IMR-90 (cell line): ENCODE measurements at regions not wholly inside any gene's neighbourhood (a gene's known extent, or its start where the extent isn't known, plus 50 kb on each side); places are given as distances from the start of the nearest gene placed in this dataset.

Source experiments
- ATAC-seq: fragments of 200-7000 bp; cut with Tn5 transposase; 2 replicates; pipeline ENCODE4 v1.9.1; 2020; ENCODE audit warnings: low read depth, mild to moderate bottlenecking, moderate library complexity
- BruUV-seq: library from RNA; stranded (reverse); fragments of 400-500 nt; replicated peaks from 2 replicates; lab custom pipeline; 2021; lab: Mats Ljungman, UMichigan
- CTCF ChIA-PET: fragments of 300-600 bp; formaldehyde crosslinking; extraction: SDS; loops from one replicate; lab custom pipeline; 2021; ENCODE audit warnings: antibody characterized with exemption; lab: Yijun Ruan, JAX
- POLR2A ChIA-PET: fragments of 300-600 bp; sonication (Branson Sonifier 250); formaldehyde crosslinking; loops from one replicate; lab custom pipeline; 2022; ENCODE audit warnings: antibody characterized with exemption; ENCODE audit not compliant: unreplicated experiment; lab: Charles Lee
- DNase-seq: peaks from one replicate; pipeline ENCODE4 v3.0.0; 2013
- H2AFZ ChIP-seq: replicated peaks from 2 replicates; pipeline ENCODE3; 2013; ENCODE audit warnings: low read length, mild to moderate bottlenecking; ENCODE audit not compliant: poor library complexity
- H2AK5ac ChIP-seq: 2 replicates; pipeline ENCODE4 v1.6.1; 2013; ENCODE audit warnings: low read depth, low read length, inconsistent platforms
- H2AK9ac ChIP-seq: replicated peaks from 2 replicates; pipeline ENCODE3; 2013; ENCODE audit warnings: mild to moderate bottlenecking, low read depth, low read length, moderate library complexity; ENCODE audit not compliant: poor library complexity
- H2BK120ac ChIP-seq: 2 replicates; pipeline ENCODE4 v1.6.1; 2013; ENCODE audit warnings: low read depth, low read length, inconsistent platforms
- H2BK15ac ChIP-seq: 3 replicates; pipeline ENCODE4 v1.6.1; 2013; ENCODE audit warnings: low read depth, low read length, inconsistent platforms
- H2BK20ac ChIP-seq: 2 replicates; pipeline ENCODE4 v1.6.1; 2013; ENCODE audit warnings: low read depth, mild to moderate bottlenecking, inconsistent platforms, low read length, moderate library complexity
- H2BK5ac ChIP-seq: 2 replicates; pipeline ENCODE4 v1.6.1; 2013; ENCODE audit warnings: mild to moderate bottlenecking, low read depth, low read length, inconsistent platforms; ENCODE audit not compliant: poor library complexity, severe bottlenecking
- H3K14ac ChIP-seq: replicated peaks from 2 replicates; pipeline ENCODE4 v1.6.1; 2013; ENCODE audit warnings: low read depth, low read length, inconsistent platforms
- H3K18ac ChIP-seq: 2 replicates; pipeline ENCODE4 v1.6.1; 2013; ENCODE audit warnings: low read depth, low read length, control low read depth
- H3K23ac ChIP-seq: 2 replicates; pipeline ENCODE4 v1.6.1; 2013; ENCODE audit warnings: low read depth, low read length, inconsistent platforms
- H3K27ac ChIP-seq: 2 replicates; pipeline ENCODE4 v1.5.1; 2013; ENCODE audit warnings: mild to moderate bottlenecking, control low read depth, low read length; ENCODE audit not compliant: insufficient read depth
- H3K27me3 ChIP-seq: 2 replicates; pipeline ENCODE4 v1.6.1; 2013; ENCODE audit warnings: low read length; ENCODE audit not compliant: control insufficient read depth, insufficient read depth
- H3K36me3 ChIP-seq: 2 replicates; pipeline ENCODE4 v1.6.1; 2013; ENCODE audit warnings: low read length, mixed read lengths; ENCODE audit not compliant: control insufficient read depth, insufficient read depth
- H3K4ac ChIP-seq: 2 replicates; pipeline ENCODE4 v1.6.1; 2013; ENCODE audit warnings: low read depth, low read length, inconsistent platforms
- H3K4me1 ChIP-seq: 2 replicates; pipeline ENCODE4 v1.6.1; 2013; ENCODE audit warnings: low read length, mixed read lengths; ENCODE audit not compliant: control insufficient read depth, insufficient read depth
- H3K4me2 ChIP-seq: 2 replicates; pipeline ENCODE4 v1.6.1; 2013; ENCODE audit warnings: low read depth, mild to moderate bottlenecking, control low read depth, low read length, moderate library complexity
- H3K4me3 ChIP-seq: 2 replicates; pipeline ENCODE4 v1.5.1; 2013; ENCODE audit warnings: low read depth, mild to moderate bottlenecking, control low read depth, low read length, moderate library complexity; ENCODE audit not compliant: insufficient read depth
- H3K56ac ChIP-seq: 2 replicates; pipeline ENCODE4 v1.6.1; 2013; ENCODE audit warnings: low read length, inconsistent platforms; ENCODE audit not compliant: insufficient read depth; ENCODE audit errors: extremely low read depth
- H3K79me1 ChIP-seq, 2 experiments: 2 replicates each; pipeline ENCODE4 v1.6.1; 2013; ENCODE audit warnings: low read length in 2 of 2, inconsistent platforms in 1 of 2, low read depth in 1 of 2
- H3K9ac ChIP-seq: 2 replicates; pipeline ENCODE4 v1.6.1; 2013; ENCODE audit warnings: low read depth, low read length, control low read depth
- H3K9me1 ChIP-seq: 2 replicates; pipeline ENCODE4 v1.6.1; 2013; ENCODE audit warnings: low read length, inconsistent platforms; ENCODE audit not compliant: insufficient read depth
- H3K9me3 ChIP-seq: 2 replicates; pipeline ENCODE4 v1.6.1; 2013; ENCODE audit warnings: low read length; ENCODE audit not compliant: control insufficient read depth, insufficient read depth
- H4K20me1 ChIP-seq: 2 replicates; pipeline ENCODE4 v1.6.1; 2013; ENCODE audit warnings: low read length, inconsistent platforms; ENCODE audit not compliant: insufficient read depth
- H4K5ac ChIP-seq: 2 replicates; pipeline ENCODE4 v1.6.1; 2013; ENCODE audit warnings: mild to moderate bottlenecking, low read depth, low read length, control low read depth
- H4K8ac ChIP-seq, 2 experiments: 2 replicates each; pipeline ENCODE4 v1.6.1; 2013; ENCODE audit warnings: low read depth in 2 of 2, low read length in 2 of 2, control low read depth in 1 of 2, inconsistent platforms in 1 of 2
- H4K91ac ChIP-seq: 2 replicates; pipeline ENCODE4 v1.6.1; 2013; ENCODE audit warnings: low read depth, low read length, inconsistent platforms; ENCODE audit not compliant: insufficient read depth
- BHLHE40 ChIP-seq: fragments of 150-350 bp; IDR thresholded peaks from 2 replicates; pipeline ENCODE4 v1.6.1; 2016; ENCODE audit warnings: mild to moderate bottlenecking, low read depth, low read length
- CEBPB ChIP-seq: IDR thresholded peaks from 2 replicates; pipeline ENCODE4 v1.6.1; 2012; ENCODE audit warnings: low read depth, low read length, improper control_type of control experiment
- FOS ChIP-seq: fragments of 150-350 bp; IDR thresholded peaks from 2 replicates; pipeline ENCODE4 v1.6.1; 2016; ENCODE audit warnings: low read depth, low read length
- MAFK ChIP-seq: IDR thresholded peaks from 2 replicates; pipeline ENCODE4 v1.6.1; 2012; ENCODE audit warnings: low read depth, low read length, improper control_type of control experiment
- MAZ ChIP-seq: IDR thresholded peaks from 2 replicates; pipeline ENCODE4 v1.6.1; 2012; ENCODE audit warnings: low read depth, mild to moderate bottlenecking, low read length, improper control_type of control experiment, moderate library complexity, borderline replicate concordance
- MXI1 ChIP-seq: IDR thresholded peaks from 2 replicates; pipeline ENCODE4 v1.6.1; 2012; ENCODE audit warnings: low read depth, mild to moderate bottlenecking, low read length, moderate library complexity, borderline replicate concordance
- NFE2L2 ChIP-seq: fragments of 150-350 bp; IDR thresholded peaks from 2 replicates; pipeline ENCODE4 v1.6.1; 2016; ENCODE audit warnings: low read depth, mild to moderate bottlenecking, low read length
- RAD21 ChIP-seq: IDR thresholded peaks from 2 replicates; pipeline ENCODE4 v1.6.1; 2012; ENCODE audit warnings: low read length, improper control_type of control experiment
- RCOR1 ChIP-seq: IDR thresholded peaks from 2 replicates; pipeline ENCODE4 v1.6.1; 2012; ENCODE audit warnings: mild to moderate bottlenecking, low read length, improper control_type of control experiment; ENCODE audit not compliant: insufficient replicate concordance
- RFX5 ChIP-seq: IDR thresholded peaks from 2 replicates; pipeline ENCODE4 v1.8.0; 2012; ENCODE audit warnings: low read depth, mild to moderate bottlenecking, low read length, moderate library complexity
- SMC3 ChIP-seq: fragments of 150-350 bp; IDR thresholded peaks from 2 replicates; pipeline ENCODE4 v1.6.1; 2016; ENCODE audit warnings: low read depth, mild to moderate bottlenecking, antibody characterized with exemption, low read length, moderate library complexity
- WGBS, 2 experiments: methylation state at CpG; one replicate each; pipeline versions ENCODE4 v1.1.5 to v1.1.7; 2013; ENCODE audit warnings: missing lambda C conversion rate in 2 of 2; ENCODE audit not compliant: insufficient read length in 1 of 2; ENCODE audit errors: extremely low coverage in 2 of 2; 5-methylcytosine and 5-hydroxymethylcytosine counted together
- dilution Hi-C: fragments of 300-500 bp; cut with HindIII; formaldehyde crosslinking; loops from one replicate; pipeline ENCODE4 v1.14.3; 2018; ENCODE audit warnings: low sequenced_read_pairs; ENCODE audit not compliant: unreplicated experiment
- in situ Hi-C: fragments of 300-500 bp; cut with MboI; formaldehyde crosslinking; loops from 3 replicates; pipeline ENCODE4 v1.14.3; 2019; ENCODE audit warnings: low sequenced_read_pairs, inconsistent platforms, mixed read lengths
- intact Hi-C: fragments of 100-400 bp; cut with micrococcal nuclease; formaldehyde crosslinking; loops from 2 replicates; pipeline ENCODE4 v1.10.0; 2022
- TF ChIP-seq, protein P1 (sequence below): conservative IDR thresholded peaks from 2 replicates; pipeline ENCODE4 v1.5.1; 2012; ENCODE audit warnings: mild to moderate bottlenecking, low read depth, low read length, improper control_type of control experiment
- TF ChIP-seq, protein P2 (sequence below): fragments of 150-350 bp; IDR thresholded peaks from 2 replicates; pipeline ENCODE4 v1.6.1; 2017; ENCODE audit warnings: mild to moderate bottlenecking, antibody characterized with exemption, low read length, low read depth

DNA sequence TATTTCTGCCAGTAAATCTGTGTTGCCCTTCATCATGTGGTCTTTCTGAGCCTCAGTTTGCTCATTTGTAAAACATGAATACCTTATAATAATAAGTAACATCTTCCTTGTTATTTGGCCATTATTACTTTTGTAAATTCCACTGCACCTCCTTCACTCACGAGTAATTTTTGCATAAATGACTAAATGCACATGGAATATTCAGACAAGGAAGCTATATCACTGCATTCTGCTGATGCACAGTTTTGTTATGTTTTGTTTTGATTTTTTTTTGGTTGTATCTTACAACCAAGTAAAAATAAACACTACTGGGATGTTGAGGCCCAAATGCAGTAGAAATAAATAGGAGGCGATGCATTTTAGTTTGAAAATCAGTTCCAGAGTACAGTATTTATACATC lies 185.3 kb upstream of the POU3F3 start:
- H2BK120ac ChIP-seq: no peak overlapping the region
- H2BK5ac ChIP-seq: no peak overlapping the region
- H3K56ac ChIP-seq: no peak overlapping the region
- H3K27me3 ChIP-seq: no peaks in the 10 kb centered on the region
- DNase-seq (no peak), ATAC-seq (no peak)
- H3K4me3 ChIP-seq: no peak overlapping the region
- no CpG with 5 or more reads among the region's 2 CpGs for WGBS, 2 experiments
- H3K9me1 ChIP-seq: no peaks in the 10 kb centered on the region
- no peak overlapping the region for H2BK20ac ChIP-seq
- H2BK15ac ChIP-seq: no peak overlapping the region
- BruUV-seq: no TSS peak
- H3K18ac ChIP-seq: no peak overlapping the region
- H3K27ac ChIP-seq: no peak overlapping the region
- H4K91ac ChIP-seq: no peak overlapping the region
- TF ChIP-seq BHLHE40 (no peak), SMC3 (no peak), NFE2L2 (no peak), MAFK (no peak), MXI1 (no peak), RAD21 (no peak), RFX5 (no peak), MAZ (no peak), FOS (no peak), CEBPB (no peak), RCOR1 (no peak)
- TF ChIP-seq, protein P1, sequence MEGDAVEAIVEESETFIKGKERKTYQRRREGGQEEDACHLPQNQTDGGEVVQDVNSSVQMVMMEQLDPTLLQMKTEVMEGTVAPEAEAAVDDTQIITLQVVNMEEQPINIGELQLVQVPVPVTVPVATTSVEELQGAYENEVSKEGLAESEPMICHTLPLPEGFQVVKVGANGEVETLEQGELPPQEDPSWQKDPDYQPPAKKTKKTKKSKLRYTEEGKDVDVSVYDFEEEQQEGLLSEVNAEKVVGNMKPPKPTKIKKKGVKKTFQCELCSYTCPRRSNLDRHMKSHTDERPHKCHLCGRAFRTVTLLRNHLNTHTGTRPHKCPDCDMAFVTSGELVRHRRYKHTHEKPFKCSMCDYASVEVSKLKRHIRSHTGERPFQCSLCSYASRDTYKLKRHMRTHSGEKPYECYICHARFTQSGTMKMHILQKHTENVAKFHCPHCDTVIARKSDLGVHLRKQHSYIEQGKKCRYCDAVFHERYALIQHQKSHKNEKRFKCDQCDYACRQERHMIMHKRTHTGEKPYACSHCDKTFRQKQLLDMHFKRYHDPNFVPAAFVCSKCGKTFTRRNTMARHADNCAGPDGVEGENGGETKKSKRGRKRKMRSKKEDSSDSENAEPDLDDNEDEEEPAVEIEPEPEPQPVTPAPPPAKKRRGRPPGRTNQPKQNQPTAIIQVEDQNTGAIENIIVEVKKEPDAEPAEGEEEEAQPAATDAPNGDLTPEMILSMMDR: no peak
- TF ChIP-seq, protein P2, sequence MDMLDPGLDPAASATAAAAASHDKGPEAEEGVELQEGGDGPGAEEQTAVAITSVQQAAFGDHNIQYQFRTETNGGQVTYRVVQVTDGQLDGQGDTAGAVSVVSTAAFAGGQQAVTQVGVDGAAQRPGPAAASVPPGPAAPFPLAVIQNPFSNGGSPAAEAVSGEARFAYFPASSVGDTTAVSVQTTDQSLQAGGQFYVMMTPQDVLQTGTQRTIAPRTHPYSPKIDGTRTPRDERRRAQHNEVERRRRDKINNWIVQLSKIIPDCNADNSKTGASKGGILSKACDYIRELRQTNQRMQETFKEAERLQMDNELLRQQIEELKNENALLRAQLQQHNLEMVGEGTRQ: no peak
- no peak overlapping the region for H3K4ac ChIP-seq
- H4K20me1 ChIP-seq: no peaks in the 10 kb centered on the region
- H3K23ac ChIP-seq: no peak overlapping the region
- in situ Hi-C loops (no loop called here), dilution Hi-C loops (no loop called here), intact Hi-C loops (no loop called here)
- H3K14ac ChIP-seq: no peak overlapping the region
- H2AK9ac ChIP-seq: no peak overlapping the region
- H2AFZ ChIP-seq: no peak overlapping the region
- no peaks in the 10 kb centered on the region for H3K79me1 ChIP-seq
- H3K9ac ChIP-seq: no peak overlapping the region
- H4K8ac ChIP-seq: no peak overlapping the region
- no peak overlapping the region for H2AK5ac ChIP-seq
- no peaks in the 10 kb centered on the region for H3K4me1 ChIP-seq
- no peak overlapping the region for H4K5ac ChIP-seq
- ChIA-PET CTCF (no interaction called here), POLR2A (no interaction called here)
- peaks cover 3% of the 10 kb centered on the region; the same call in 1 of the 2 replicates for H3K9me3 ChIP-seq
- H3K36me3 ChIP-seq: no peaks in the 10 kb centered on the region
- H3K4me2 ChIP-seq: no peak overlapping the region
